H1 (cell line): ENCODE measurements at regions not wholly inside any gene's neighbourhood (a gene's known extent, or its start where the extent isn't known, plus 50 kb on each side); places are given as distances from the start of the nearest gene placed in this dataset.

Source experiments
- CTCF ChIA-PET: fragments of 300-600 bp; sonication (Branson Sonifier 250); formaldehyde crosslinking; loops from one replicate; lab custom pipeline; 2021; ENCODE audit not compliant: partially characterized antibody; lab: Charles Lee
- POLR2A ChIA-PET: fragments of 300-600 bp; sonication (Branson Sonifier 250); formaldehyde crosslinking; loops from one replicate; lab custom pipeline; 2021; ENCODE audit warnings: inconsistent platforms; ENCODE audit not compliant: partially characterized antibody; lab: Charles Lee
- DNase-seq, 2 experiments: peaks; one replicate each; pipeline versions ENCODE4 v3.0.0 to v3.0.0-alpha.2; 2010 to 2022; ENCODE audit warnings: low spot score in 2 of 2, low read depth in 1 of 2, mixed read lengths in 1 of 2
- FAIRE-seq: peaks from 2 replicates; lab custom pipeline; 2011; peaks lifted over from hg19 to GRCh38; lab: Jason Lieb, UNC
- H2AFZ ChIP-seq: 2 replicates; pipeline ENCODE4 v1.8.1; 2012; ENCODE audit warnings: low read length, inconsistent platforms
- H2AK5ac ChIP-seq: 2 replicates; pipeline ENCODE4 v1.6.1; 2013; ENCODE audit warnings: low read depth, low read length
- H2BK120ac ChIP-seq: replicated peaks from 2 replicates; pipeline ENCODE3; 2013; ENCODE audit warnings: low read depth, low read length, inconsistent platforms
- H2BK12ac ChIP-seq: 2 replicates; pipeline ENCODE4 v1.6.1; 2013; ENCODE audit warnings: low read depth, low read length
- H2BK15ac ChIP-seq: 2 replicates; pipeline ENCODE4 v1.6.1; 2013; ENCODE audit warnings: low read length
- H2BK20ac ChIP-seq: 2 replicates; pipeline ENCODE4 v1.6.1; 2013; ENCODE audit warnings: low read length
- H2BK5ac ChIP-seq: 2 replicates; pipeline ENCODE4 v1.6.1; 2013; ENCODE audit warnings: low read depth, low read length
- H3K14ac ChIP-seq: 2 replicates; pipeline ENCODE4 v1.6.1; 2013; ENCODE audit warnings: inconsistent platforms; ENCODE audit not compliant: insufficient read length
- H3K18ac ChIP-seq: 2 replicates; pipeline ENCODE4 v1.6.1; 2013; ENCODE audit warnings: low read length; ENCODE audit errors: extremely low read depth
- H3K23ac ChIP-seq: 2 replicates; pipeline ENCODE4 v1.6.1; 2013; ENCODE audit warnings: inconsistent platforms; ENCODE audit not compliant: insufficient read length
- H3K23me2 ChIP-seq: 2 replicates; pipeline ENCODE4 v1.6.1; 2013; ENCODE audit warnings: low read depth, low read length
- H3K27ac ChIP-seq: 2 replicates; pipeline ENCODE4 v1.6.1; 2011; ENCODE audit warnings: low read depth, low read length, inconsistent platforms
- H3K27me3 ChIP-seq, 4 experiments: replicated peaks in 1 of 4; 1 replicate in 1 of 4; 2 replicates in 3 of 4; pipeline versions ENCODE4 v1.6.1 to v1.8.1; 2011 to 2013; ENCODE audit warnings: low read length in 3 of 4, mild to moderate bottlenecking in 3 of 4, inconsistent platforms in 2 of 4, mixed read lengths in 2 of 4, moderate library complexity in 1 of 4; ENCODE audit not compliant: control insufficient read depth in 3 of 4, insufficient read depth in 3 of 4; ENCODE audit errors: extremely low read depth in 1 of 4
- H3K36me3 ChIP-seq, 4 experiments: 2 replicates each; pipeline versions ENCODE4 v1.6.1 to v1.8.1; 2011 to 2013; ENCODE audit warnings: mild to moderate bottlenecking in 4 of 4, low read length in 3 of 4, moderate library complexity in 2 of 4, control low read depth in 1 of 4, inconsistent platforms in 1 of 4; ENCODE audit not compliant: insufficient read depth in 4 of 4, control insufficient read depth in 2 of 4
- H3K4ac ChIP-seq: replicated peaks from 2 replicates; pipeline ENCODE3; 2013; ENCODE audit warnings: low read length, low read depth, mixed read lengths, inconsistent platforms; ENCODE audit not compliant: insufficient read length
- H3K4me1 ChIP-seq, 4 experiments: replicated peaks in 1 of 4; 1 replicate in 1 of 4; 2 replicates in 3 of 4; pipeline versions ENCODE4 v1.6.1 to v1.8.1; 2011 to 2013; ENCODE audit warnings: low read length in 3 of 4, inconsistent platforms in 2 of 4, mixed read lengths in 1 of 4; ENCODE audit not compliant: insufficient read depth in 4 of 4, control insufficient read depth in 3 of 4
- H3K4me2 ChIP-seq, 2 experiments: 2 replicates each; pipeline versions ENCODE4 v1.6.1 to v1.8.1; 2011 to 2013; ENCODE audit warnings: low read depth in 2 of 2, low read length in 2 of 2, control low read depth in 1 of 2, inconsistent platforms in 1 of 2, mild to moderate bottlenecking in 1 of 2; ENCODE audit not compliant: insufficient read depth in 1 of 2
- H3K4me3 ChIP-seq, 4 experiments: fragments of 200-600, 300-600 bp in 1 of 4; sonication (generic), shearing (Covaris generic), sonication (Bioruptor Twin) in 1 of 4; 2 replicates each; pipeline versions ENCODE4 v1.5.1 to v1.8.1; 2011 to 2016; ENCODE audit warnings: low read length in 4 of 4, low read depth in 3 of 4, control low read depth in 2 of 4, inconsistent platforms in 2 of 4, mild to moderate bottlenecking in 2 of 4, mixed read lengths in 1 of 4, moderate library complexity in 1 of 4; ENCODE audit not compliant: insufficient read depth in 2 of 4; ENCODE audit errors: extremely low read depth in 1 of 4
- H3K56ac ChIP-seq: replicated peaks from 2 replicates; pipeline ENCODE3; 2013; ENCODE audit warnings: low read depth, mild to moderate bottlenecking, mixed read lengths, low read length, inconsistent platforms; ENCODE audit not compliant: insufficient read length
- H3K79me1 ChIP-seq: 2 replicates; pipeline ENCODE4 v1.6.1; 2013; ENCODE audit warnings: low read depth, low read length, control low read depth
- H3K79me2 ChIP-seq, 2 experiments: 2 replicates each; pipeline versions ENCODE4 v1.6.1 to v1.8.1; 2012 to 2013; ENCODE audit warnings: low read length in 2 of 2, mild to moderate bottlenecking in 2 of 2, inconsistent platforms in 1 of 2; ENCODE audit not compliant: insufficient read depth in 2 of 2, control insufficient read depth in 1 of 2
- H3K9ac ChIP-seq, 4 experiments: replicated peaks in 1 of 4; 1 replicate in 1 of 4; 2 replicates in 3 of 4; pipeline versions ENCODE4 v1.6.1 to v1.8.1; 2011 to 2013; ENCODE audit warnings: low read depth in 3 of 4, low read length in 3 of 4, control low read depth in 2 of 4, mild to moderate bottlenecking in 2 of 4, moderate library complexity in 2 of 4, inconsistent platforms in 1 of 4; ENCODE audit errors: extremely low read depth in 1 of 4
- H3K9me3 ChIP-seq, 2 experiments: 2 replicates each; pipeline versions ENCODE4 v1.6.1 to v1.8.1; 2012 to 2013; ENCODE audit warnings: mild to moderate bottlenecking in 2 of 2, moderate library complexity in 2 of 2, control low read depth in 1 of 2, inconsistent platforms in 1 of 2, low read depth in 1 of 2, low read length in 1 of 2, mixed read lengths in 1 of 2; ENCODE audit not compliant: insufficient read depth in 2 of 2
- H4K20me1 ChIP-seq, 2 experiments: replicated peaks in 1 of 2; 2 replicates each; pipeline versions ENCODE3 to v1.8.1; 2011 to 2013; ENCODE audit warnings: inconsistent platforms in 2 of 2, low read length in 2 of 2, mild to moderate bottlenecking in 1 of 2; ENCODE audit not compliant: insufficient read depth in 2 of 2, control insufficient read depth in 1 of 2
- H4K5ac ChIP-seq: 2 replicates; pipeline ENCODE4 v1.6.1; 2013; ENCODE audit warnings: low read length, low read depth, mixed read lengths, inconsistent platforms; ENCODE audit not compliant: insufficient read length
- H4K8ac ChIP-seq: 2 replicates; pipeline ENCODE4 v1.8.0; 2013; ENCODE audit warnings: mild to moderate bottlenecking, moderate library complexity, low read length, inconsistent platforms; ENCODE audit not compliant: insufficient read depth; ENCODE audit errors: extremely low read depth
- H4K91ac ChIP-seq: replicated peaks from 2 replicates; pipeline ENCODE3; 2013; ENCODE audit warnings: low read length, mixed read lengths, inconsistent platforms; ENCODE audit not compliant: insufficient read length
- JUND ChIP-seq: IDR thresholded peaks from 2 replicates; pipeline ENCODE4 v1.6.1; 2011; ENCODE audit warnings: mild to moderate bottlenecking, improper control_type of control experiment, low read length
- TAF1 ChIP-seq: IDR thresholded peaks from 2 replicates; pipeline ENCODE4 v1.6.1; 2011; ENCODE audit warnings: mild to moderate bottlenecking, low read depth, low read length
- WGBS, 2 experiments: shearing (Covaris generic) in 1 of 2; methylation state at CpG; one replicate each; pipeline versions ENCODE4 v1.1.6 to v1.1.7; 2013 to 2015; ENCODE audit warnings: low lambda C conversion rate in 2 of 2, mixed read lengths in 2 of 2, inconsistent platforms in 1 of 2, low coverage in 1 of 2, missing lambda C conversion rate in 1 of 2; ENCODE audit not compliant: insufficient replicate concordance in 2 of 2, insufficient coverage in 1 of 2, insufficient read length in 1 of 2; ENCODE audit errors: extremely low coverage in 1 of 2, missing lambda C conversion rate in 1 of 2; 5-methylcytosine and 5-hydroxymethylcytosine counted together

- Histone ChIP-seq H3K9me3 (no peaks in the 10 kb centered on the region), H3K4ac (no peak overlapping the region), H2BK5ac (no peak overlapping the region), H3K27ac (no peak overlapping the region), H3K23me2 (no peaks in the 10 kb centered on the region), H4K5ac (no peak overlapping the region), H3K79me1 (no peaks in the 10 kb centered on the region), H3K4me2 (no peak overlapping the region), H2BK12ac (no peak overlapping the region), H3K27me3 (no peaks in the 10 kb centered on the region), H3K4me1 (no peaks in the 10 kb centered on the region; a peak in 2 of 7 replicates), H3K36me3 (no peaks in the 10 kb centered on the region; a peak in 1 of 8 replicates), H3K18ac (no peak overlapping the region), H2BK120ac (no peak overlapping the region), H3K9ac (no peak overlapping the region), H2AK5ac (no peak overlapping the region), H2BK15ac (no peak overlapping the region), H2BK20ac (no peak overlapping the region), H4K20me1 (no peaks in the 10 kb centered on the region), H3K56ac (no peak overlapping the region), H3K23ac (no peak overlapping the region), H3K79me2 (no peaks in the 10 kb centered on the region), H4K8ac (no peak overlapping the region), H3K14ac (no peak overlapping the region), H3K4me3 (no peak overlapping the region), H4K91ac (no peak overlapping the region), H2AFZ (no peak overlapping the region)
- ChIA-PET CTCF (no interaction called here), POLR2A (no interaction called here)
- DNase-seq (no peak), FAIRE-seq (no peak)
- 90% methylated on average over 4 of the region's 4 CpGs; no CpG with 5 or more reads in 1 of the 2 experiments for WGBS, 2 experiments
- TF ChIP-seq TAF1, result no peak
- TF ChIP-seq JUND, result no peak
These were observed 442.8 kb upstream of the NECTIN3 start for GRCh38 chr3:110628650-110629301.
